ENCODE measurements at regions not wholly inside any gene's neighbourhood (a gene's known extent, or its start where the extent isn't known, plus 50 kb on each side); places are given as distances from the start of the nearest gene placed in this dataset.

GRCh38 chr2:211014376-211014775 lies 458.0 kb downstream of the CPS1 start (continued):
- TF ChIP-seq, protein P1, sequence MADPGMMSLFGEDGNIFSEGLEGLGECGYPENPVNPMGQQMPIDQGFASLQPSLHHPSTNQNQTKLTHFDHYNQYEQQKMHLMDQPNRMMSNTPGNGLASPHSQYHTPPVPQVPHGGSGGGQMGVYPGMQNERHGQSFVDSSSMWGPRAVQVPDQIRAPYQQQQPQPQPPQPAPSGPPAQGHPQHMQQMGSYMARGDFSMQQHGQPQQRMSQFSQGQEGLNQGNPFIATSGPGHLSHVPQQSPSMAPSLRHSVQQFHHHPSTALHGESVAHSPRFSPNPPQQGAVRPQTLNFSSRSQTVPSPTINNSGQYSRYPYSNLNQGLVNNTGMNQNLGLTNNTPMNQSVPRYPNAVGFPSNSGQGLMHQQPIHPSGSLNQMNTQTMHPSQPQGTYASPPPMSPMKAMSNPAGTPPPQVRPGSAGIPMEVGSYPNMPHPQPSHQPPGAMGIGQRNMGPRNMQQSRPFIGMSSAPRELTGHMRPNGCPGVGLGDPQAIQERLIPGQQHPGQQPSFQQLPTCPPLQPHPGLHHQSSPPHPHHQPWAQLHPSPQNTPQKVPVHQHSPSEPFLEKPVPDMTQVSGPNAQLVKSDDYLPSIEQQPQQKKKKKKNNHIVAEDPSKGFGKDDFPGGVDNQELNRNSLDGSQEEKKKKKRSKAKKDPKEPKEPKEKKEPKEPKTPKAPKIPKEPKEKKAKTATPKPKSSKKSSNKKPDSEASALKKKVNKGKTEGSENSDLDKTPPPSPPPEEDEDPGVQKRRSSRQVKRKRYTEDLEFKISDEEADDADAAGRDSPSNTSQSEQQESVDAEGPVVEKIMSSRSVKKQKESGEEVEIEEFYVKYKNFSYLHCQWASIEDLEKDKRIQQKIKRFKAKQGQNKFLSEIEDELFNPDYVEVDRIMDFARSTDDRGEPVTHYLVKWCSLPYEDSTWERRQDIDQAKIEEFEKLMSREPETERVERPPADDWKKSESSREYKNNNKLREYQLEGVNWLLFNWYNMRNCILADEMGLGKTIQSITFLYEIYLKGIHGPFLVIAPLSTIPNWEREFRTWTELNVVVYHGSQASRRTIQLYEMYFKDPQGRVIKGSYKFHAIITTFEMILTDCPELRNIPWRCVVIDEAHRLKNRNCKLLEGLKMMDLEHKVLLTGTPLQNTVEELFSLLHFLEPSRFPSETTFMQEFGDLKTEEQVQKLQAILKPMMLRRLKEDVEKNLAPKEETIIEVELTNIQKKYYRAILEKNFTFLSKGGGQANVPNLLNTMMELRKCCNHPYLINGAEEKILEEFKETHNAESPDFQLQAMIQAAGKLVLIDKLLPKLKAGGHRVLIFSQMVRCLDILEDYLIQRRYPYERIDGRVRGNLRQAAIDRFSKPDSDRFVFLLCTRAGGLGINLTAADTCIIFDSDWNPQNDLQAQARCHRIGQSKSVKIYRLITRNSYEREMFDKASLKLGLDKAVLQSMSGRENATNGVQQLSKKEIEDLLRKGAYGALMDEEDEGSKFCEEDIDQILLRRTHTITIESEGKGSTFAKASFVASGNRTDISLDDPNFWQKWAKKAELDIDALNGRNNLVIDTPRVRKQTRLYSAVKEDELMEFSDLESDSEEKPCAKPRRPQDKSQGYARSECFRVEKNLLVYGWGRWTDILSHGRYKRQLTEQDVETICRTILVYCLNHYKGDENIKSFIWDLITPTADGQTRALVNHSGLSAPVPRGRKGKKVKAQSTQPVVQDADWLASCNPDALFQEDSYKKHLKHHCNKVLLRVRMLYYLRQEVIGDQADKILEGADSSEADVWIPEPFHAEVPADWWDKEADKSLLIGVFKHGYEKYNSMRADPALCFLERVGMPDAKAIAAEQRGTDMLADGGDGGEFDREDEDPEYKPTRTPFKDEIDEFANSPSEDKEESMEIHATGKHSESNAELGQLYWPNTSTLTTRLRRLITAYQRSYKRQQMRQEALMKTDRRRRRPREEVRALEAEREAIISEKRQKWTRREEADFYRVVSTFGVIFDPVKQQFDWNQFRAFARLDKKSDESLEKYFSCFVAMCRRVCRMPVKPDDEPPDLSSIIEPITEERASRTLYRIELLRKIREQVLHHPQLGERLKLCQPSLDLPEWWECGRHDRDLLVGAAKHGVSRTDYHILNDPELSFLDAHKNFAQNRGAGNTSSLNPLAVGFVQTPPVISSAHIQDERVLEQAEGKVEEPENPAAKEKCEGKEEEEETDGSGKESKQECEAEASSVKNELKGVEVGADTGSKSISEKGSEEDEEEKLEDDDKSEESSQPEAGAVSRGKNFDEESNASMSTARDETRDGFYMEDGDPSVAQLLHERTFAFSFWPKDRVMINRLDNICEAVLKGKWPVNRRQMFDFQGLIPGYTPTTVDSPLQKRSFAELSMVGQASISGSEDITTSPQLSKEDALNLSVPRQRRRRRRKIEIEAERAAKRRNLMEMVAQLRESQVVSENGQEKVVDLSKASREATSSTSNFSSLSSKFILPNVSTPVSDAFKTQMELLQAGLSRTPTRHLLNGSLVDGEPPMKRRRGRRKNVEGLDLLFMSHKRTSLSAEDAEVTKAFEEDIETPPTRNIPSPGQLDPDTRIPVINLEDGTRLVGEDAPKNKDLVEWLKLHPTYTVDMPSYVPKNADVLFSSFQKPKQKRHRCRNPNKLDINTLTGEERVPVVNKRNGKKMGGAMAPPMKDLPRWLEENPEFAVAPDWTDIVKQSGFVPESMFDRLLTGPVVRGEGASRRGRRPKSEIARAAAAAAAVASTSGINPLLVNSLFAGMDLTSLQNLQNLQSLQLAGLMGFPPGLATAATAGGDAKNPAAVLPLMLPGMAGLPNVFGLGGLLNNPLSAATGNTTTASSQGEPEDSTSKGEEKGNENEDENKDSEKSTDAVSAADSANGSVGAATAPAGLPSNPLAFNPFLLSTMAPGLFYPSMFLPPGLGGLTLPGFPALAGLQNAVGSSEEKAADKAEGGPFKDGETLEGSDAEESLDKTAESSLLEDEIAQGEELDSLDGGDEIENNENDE (IDR thresholded peaks at IDR 0.05; ENCODE audit: insufficient replicate concordance, low read length): no peak
- no peak for TF ChIP-seq ASH2L (IDR thresholded peaks at IDR 0.05; ENCODE audit: low read length)
- TF ChIP-seq NANOG (IDR thresholded peaks at IDR 0.05; ENCODE audit: insufficient read depth, low read depth, low read length, poor library complexity, severe bottlenecking): no peak
- no peak for TF ChIP-seq CBX8 (IDR thresholded peaks at IDR 0.05; ENCODE audit: borderline replicate concordance, low read depth, low read length)
